Astrocyte of the cerebellum (primary cell): ENCODE measurements at regions not wholly inside any gene's neighbourhood (a gene's known extent, or its start where the extent isn't known, plus 50 kb on each side); places are given as distances from the start of the nearest gene placed in this dataset.

ENCODE experiments used
- DNase-seq: peaks from one replicate; pipeline ENCODE4 v3.0.0-alpha.2; 2011; ENCODE audit warnings: low read depth
- H3K4me3 ChIP-seq: 2 replicates; pipeline ENCODE4 v1.5.1; 2011; ENCODE audit warnings: mild to moderate bottlenecking, low read depth, low read length, moderate library complexity
- CTCF ChIP-seq: IDR thresholded peaks from 2 replicates; pipeline ENCODE4 v1.5.1; 2012; ENCODE audit warnings: low read length, low read depth, moderate library complexity, mild to moderate bottlenecking; ENCODE audit errors: missing control alignments
- in situ Hi-C: cut with HindIII; loops from 2 replicates; pipeline ENCODE4 v1.10.0; 2017; ENCODE audit warnings: low sequenced_read_pairs

DNA sequence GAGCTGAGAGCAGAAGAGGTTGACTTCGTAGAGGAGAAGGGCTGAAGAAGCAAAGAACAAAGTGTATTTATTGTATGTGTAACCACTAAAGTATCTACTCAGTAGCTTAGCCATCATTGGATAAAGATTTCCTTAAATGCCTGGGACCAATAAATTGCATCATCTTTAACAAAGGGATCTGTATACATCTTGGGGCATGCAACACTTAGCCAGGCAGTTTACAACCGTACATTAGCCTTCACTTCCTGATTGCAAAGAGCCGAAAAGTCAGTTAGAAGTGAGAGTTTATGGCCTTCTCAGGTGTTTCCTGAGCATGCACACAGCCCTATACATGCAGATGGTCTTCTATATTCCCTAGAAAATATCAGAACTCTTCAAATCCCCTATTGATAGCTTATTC lies 68.0 kb upstream of the MAGED1 start:
- no peak for TF ChIP-seq CTCF
- in situ Hi-C loops: no loop called here
- DNase-seq: no peak
- H3K4me3 ChIP-seq: no peak overlapping the region

GRCh38 chrX:51834076-51834475 lies 59.3 kb upstream of the MAGED1 start:
- no peak for DNase-seq
- in situ Hi-C loops: no loop called here
- no peak for TF ChIP-seq CTCF
- H3K4me3 ChIP-seq: no peak overlapping the region

GRCh38 chrX:51836823-51837222 lies 56.6 kb upstream of the MAGED1 start:
- TF ChIP-seq CTCF: no peak
- no peak overlapping the region for H3K4me3 ChIP-seq
- DNase-seq: no peak
- in situ Hi-C loops: no loop called here

DNA sequence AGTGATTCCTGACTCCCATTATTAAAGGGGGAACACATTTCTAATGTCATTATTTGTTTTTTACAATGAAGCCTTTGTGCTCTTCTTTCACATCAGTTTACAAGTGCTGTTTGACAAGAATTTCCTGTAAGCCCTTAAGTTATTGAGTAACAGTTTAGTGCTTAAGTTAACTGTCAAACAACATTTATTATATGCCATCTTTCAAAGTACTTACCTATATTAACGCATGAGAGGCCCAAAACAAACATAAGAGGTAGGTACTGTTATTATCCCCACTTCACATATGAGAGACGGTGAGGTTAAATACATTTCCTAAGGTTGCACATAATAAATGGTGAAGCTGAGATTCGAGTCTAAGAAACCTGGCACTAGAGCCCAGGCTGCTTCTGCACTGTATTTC lies 56.0 kb upstream of the MAGED1 start:
- in situ Hi-C loops: no loop called here
- no peak for DNase-seq

DNA sequence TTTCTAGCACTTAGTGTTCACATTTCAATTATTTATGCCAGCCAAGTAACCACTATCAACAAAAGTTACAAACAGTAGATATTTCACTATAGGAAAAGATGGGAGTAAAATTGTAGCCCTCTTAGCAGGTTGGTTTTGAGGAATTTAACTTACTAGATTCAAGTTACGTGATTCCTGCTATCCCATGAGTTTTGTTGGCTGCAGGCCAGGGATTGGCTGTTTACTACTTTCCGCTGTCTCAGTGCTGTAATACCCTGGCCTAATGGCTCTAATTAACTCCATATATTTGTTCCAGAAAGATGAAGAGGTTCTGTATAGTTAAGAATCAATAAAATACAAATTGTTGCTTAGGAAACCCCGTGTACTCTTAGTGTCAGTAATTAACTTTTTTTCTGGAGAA lies 55.5 kb upstream of the MAGED1 start:
- H3K4me3 ChIP-seq: no peak overlapping the region
- no peak for TF ChIP-seq CTCF
- DNase-seq: peak; percentile 33
- in situ Hi-C loops: no loop called here

More for the DNA sequence above, 56.0 kb upstream of the MAGED1 start:
- H3K4me3 ChIP-seq: no peak overlapping the region
- TF ChIP-seq CTCF: no peak
